Right atrium auricular region (tissue), 2 donors: ENCODE measurements at regions not wholly inside any gene's neighbourhood (a gene's known extent, or its start where the extent isn't known, plus 50 kb on each side); places are given as distances from the start of the nearest gene placed in this dataset.

ENCODE experiments used
- DNase-seq: peaks from one replicate; pipeline ENCODE4 v3.0.0-alpha.2; 2019; ENCODE audit warnings: low spot score
- H3K27ac ChIP-seq, 2 donors: fragments of 200-600 bp; sonication (generic); 1 replicate in 1 of 2; 2 replicates in 1 of 2; pipeline ENCODE4 v1.5.1; 2016 to 2019
- H3K27me3 ChIP-seq, 2 donors: fragments of 200-600 bp; sonication (generic); one replicate each; pipeline versions ENCODE4 v1.5.1 to v1.6.0; 2017 to 2019
- H3K36me3 ChIP-seq: fragments of 200-600 bp; sonication (generic); one replicate; pipeline ENCODE4 v1.5.1; 2016
- H3K4me1 ChIP-seq, 2 donors: fragments of 200-600 bp; sonication (generic); one replicate each; pipeline versions ENCODE4 v1.5.1 to v1.6.0; 2017 to 2019
- H3K4me3 ChIP-seq, 2 donors: fragments of 200-600 bp; sonication (generic); 1 replicate in 1 of 2; 2 replicates in 1 of 2; pipeline ENCODE4 v1.5.1; 2017 to 2019; ENCODE audit warnings: mild to moderate bottlenecking in 1 of 2, moderate library complexity in 1 of 2
- H3K9me3 ChIP-seq, 2 donors: fragments of 200-600 bp; sonication (generic); one replicate each; pipeline ENCODE4 v1.5.1; 2019
- TF ChIP-seq, protein P1 (sequence below), 2 donors: fragments of 200-600 bp; sonication (generic); IDR thresholded peaks; one replicate each; pipeline ENCODE4 v1.5.1; 2019; ENCODE audit warnings: antibody characterized with exemption in 2 of 2

DNA sequence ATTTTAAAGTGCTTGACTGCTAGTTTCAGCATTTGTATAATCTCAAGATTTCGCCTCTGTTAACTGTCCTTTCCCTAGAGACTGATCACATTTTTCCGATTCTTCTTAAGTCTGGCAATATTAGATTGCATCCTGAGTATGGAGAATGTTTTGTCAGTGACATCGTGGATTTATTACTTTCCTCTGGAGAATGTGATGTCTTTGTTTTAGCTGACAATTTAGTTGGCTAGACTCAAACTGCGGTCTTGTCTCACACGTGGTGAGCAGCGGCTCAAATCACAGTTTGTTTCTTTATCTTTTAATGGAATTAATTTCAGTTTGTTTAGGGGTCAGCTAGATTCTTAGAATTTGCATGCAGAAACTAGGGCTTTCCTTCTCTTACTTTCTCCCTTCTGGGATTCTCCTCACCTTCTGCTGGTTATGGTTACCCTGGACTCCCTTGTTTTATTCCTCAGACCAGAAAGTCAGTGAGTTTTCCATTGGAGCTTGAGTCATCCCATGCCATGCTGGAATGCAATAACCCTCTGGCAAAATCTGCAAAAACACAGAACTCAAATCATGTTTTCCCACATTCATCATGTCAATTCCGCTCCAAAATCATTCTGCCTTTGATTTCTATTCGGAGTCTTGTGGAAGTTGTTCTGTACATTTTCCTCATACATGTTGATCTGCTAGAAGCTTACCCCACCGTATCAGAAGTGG, 327.2 kb upstream of the TRIB2 start:
- Histone ChIP-seq H3K36me3 (no peaks in the 10 kb centered on the region), H3K27me3 (no peaks in the 10 kb centered on the region), H3K9me3 (no peaks in the 10 kb centered on the region), H3K4me3 (no peak overlapping the region), H3K27ac (no peak overlapping the region), H3K4me1 (no peaks in the 10 kb centered on the region)
- TF ChIP-seq, protein P1, sequence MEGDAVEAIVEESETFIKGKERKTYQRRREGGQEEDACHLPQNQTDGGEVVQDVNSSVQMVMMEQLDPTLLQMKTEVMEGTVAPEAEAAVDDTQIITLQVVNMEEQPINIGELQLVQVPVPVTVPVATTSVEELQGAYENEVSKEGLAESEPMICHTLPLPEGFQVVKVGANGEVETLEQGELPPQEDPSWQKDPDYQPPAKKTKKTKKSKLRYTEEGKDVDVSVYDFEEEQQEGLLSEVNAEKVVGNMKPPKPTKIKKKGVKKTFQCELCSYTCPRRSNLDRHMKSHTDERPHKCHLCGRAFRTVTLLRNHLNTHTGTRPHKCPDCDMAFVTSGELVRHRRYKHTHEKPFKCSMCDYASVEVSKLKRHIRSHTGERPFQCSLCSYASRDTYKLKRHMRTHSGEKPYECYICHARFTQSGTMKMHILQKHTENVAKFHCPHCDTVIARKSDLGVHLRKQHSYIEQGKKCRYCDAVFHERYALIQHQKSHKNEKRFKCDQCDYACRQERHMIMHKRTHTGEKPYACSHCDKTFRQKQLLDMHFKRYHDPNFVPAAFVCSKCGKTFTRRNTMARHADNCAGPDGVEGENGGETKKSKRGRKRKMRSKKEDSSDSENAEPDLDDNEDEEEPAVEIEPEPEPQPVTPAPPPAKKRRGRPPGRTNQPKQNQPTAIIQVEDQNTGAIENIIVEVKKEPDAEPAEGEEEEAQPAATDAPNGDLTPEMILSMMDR (IDR thresholded peaks at IDR 0.05) = no peak
- no peak for DNase-seq

DNA sequence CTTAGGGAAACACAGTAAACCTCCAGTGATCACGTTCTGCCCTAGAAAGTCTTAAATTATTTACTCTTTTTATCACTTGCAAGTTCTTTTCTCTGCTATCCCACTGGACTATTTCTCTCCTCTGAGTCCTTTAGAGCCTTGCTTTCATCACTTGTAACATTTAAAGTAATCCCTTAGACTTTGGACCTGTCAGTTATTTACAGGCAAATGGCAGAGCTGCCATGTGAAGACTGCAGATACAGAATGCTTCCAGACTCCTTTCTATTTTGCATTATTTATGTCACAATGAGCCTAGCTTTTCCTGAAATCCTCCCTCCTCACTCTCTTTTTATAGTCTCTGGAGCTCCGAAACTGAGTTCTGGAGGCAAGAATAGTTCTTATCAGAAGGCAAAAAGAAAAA, 325.6 kb upstream of the TRIB2 start:
- DNase-seq = no peak
- H3K36me3 ChIP-seq = no peaks in the 10 kb centered on the region
- no peak overlapping the region for H3K27ac ChIP-seq
- H3K27me3 ChIP-seq = no peaks in the 10 kb centered on the region
- no peaks in the 10 kb centered on the region for H3K9me3 ChIP-seq
- TF ChIP-seq, protein P1 (IDR thresholded peaks at IDR 0.05) = no peak
- no peak overlapping the region for H3K4me3 ChIP-seq
- H3K4me1 ChIP-seq = no peaks in the 10 kb centered on the region

DNA sequence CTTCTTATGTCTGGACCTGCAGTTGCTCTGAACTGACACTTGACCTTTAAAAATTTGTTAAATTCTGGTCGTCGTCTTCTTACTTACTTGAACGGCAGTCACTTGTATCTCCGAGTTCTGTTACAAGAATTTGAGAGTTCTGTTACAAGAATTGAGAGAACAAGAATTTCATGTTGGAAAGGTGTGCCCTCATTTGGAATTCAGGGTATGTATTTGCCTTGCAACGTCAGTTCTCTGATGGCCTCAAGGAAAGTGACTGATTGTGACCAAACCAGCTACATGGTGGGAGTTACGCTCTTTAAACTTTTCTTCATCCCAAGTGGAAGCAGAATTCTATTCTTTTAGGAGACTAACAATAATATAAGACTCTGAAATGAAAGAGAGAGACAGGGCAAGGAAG, 320.0 kb upstream of the TRIB2 start:
- Histone ChIP-seq H3K9me3 (no peaks in the 10 kb centered on the region), H3K4me1 (no peaks in the 10 kb centered on the region), H3K36me3 (no peaks in the 10 kb centered on the region), H3K27me3 (no peaks in the 10 kb centered on the region), H3K27ac (no peak overlapping the region), H3K4me3 (no peak overlapping the region)
- TF ChIP-seq, protein P1 (IDR thresholded peaks at IDR 0.05) = no peak
- no peak for DNase-seq

DNA sequence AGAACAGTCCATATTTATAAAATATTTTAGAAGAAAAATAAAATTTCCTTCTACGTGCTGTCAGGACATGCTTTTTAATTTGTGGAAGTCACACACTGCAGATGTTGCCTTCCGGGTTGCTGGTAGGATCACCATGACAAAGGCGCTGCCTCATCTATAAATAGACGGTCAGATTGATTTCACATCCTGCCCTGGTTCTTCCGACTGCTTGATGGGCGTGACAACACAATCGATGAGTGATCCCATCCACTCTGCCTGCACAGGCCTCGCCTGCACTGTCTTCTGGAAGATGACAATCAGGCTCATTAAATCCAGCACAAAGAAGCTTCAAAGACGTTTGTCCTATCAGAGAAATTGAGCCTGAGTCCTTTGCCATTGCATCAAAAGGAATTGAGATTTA, 318.9 kb upstream of the TRIB2 start:
- Histone ChIP-seq H3K36me3 (no peaks in the 10 kb centered on the region), H3K4me1 (no peaks in the 10 kb centered on the region), H3K4me3 (no peak overlapping the region), H3K27me3 (no peaks in the 10 kb centered on the region), H3K9me3 (no peaks in the 10 kb centered on the region), H3K27ac (no peak overlapping the region)
- no peak for DNase-seq
- TF ChIP-seq, protein P1 (IDR thresholded peaks at IDR 0.05) = no peak

DNA sequence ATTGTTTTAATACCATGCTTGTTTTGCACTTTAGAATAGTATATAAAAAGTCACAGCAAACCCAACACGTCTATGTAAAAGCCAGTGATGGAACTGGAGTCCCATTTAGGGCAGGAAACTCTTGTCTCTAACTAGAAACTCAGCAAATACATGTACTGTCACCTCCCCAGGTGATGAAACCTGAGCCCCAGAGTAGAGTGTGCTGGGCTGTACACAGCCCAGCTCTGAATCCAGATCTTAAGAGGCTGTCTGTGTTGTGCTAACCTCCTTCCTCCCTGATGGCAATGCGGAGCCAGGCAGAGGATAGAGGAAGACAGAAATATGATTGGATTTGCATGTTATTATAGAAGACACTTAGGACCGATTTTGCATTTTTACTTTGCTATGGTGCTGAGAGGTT, 317.5 kb upstream of the TRIB2 start:
- H3K9me3 ChIP-seq = no peaks in the 10 kb centered on the region
- H3K4me3 ChIP-seq = no peak overlapping the region
- no peak overlapping the region for H3K27ac ChIP-seq
- TF ChIP-seq, protein P1 (IDR thresholded peaks at IDR 0.05) = no peak
- no peaks in the 10 kb centered on the region for H3K27me3 ChIP-seq
- no peaks in the 10 kb centered on the region for H3K36me3 ChIP-seq
- no peaks in the 10 kb centered on the region for H3K4me1 ChIP-seq
- no peak for DNase-seq

DNA sequence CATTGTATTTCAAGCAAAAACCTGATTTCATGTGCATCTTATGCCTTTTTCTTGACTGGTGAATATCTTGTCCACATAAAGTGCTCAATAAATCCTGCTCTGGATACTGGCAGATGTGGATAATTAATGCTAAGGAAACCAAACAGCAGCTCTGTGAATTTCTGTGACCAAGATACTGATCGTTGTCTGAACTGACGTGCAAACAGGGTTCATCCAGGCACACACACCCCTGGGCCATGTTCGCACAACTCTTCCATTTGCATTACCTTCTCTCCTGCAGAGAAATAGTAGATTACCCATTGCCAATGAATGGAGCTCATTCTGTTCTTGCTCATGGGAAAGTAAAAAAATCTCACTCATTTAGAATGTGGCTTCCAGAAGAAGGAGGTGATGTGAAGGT, 316.2 kb upstream of the TRIB2 start:
- Histone ChIP-seq H3K4me3 (no peak overlapping the region), H3K4me1 (no peaks in the 10 kb centered on the region), H3K9me3 (no peaks in the 10 kb centered on the region), H3K27ac (no peak overlapping the region), H3K27me3 (no peaks in the 10 kb centered on the region), H3K36me3 (no peaks in the 10 kb centered on the region)
- no peak for DNase-seq
- TF ChIP-seq, protein P1 (IDR thresholded peaks at IDR 0.05) = no peak
